LNCaP clone FGC (cell line): ENCODE measurements at regions not wholly inside any gene's neighbourhood (a gene's known extent, or its start where the extent isn't known, plus 50 kb on each side); places are given as distances from the start of the nearest gene placed in this dataset.
A peak's percentile ranks its signal among the peaks of the same experiment; 100 is the strongest.

ENCODE experiments used
- DNase-seq: peaks from one replicate; pipeline ENCODE4 v3.0.0-alpha.2; 2011; ENCODE audit warnings: low read depth
- H3K4me3 ChIP-seq: 2 replicates; pipeline ENCODE4 v1.5.1; 2011; ENCODE audit warnings: mild to moderate bottlenecking, low read depth, low read length, control low read depth
- TF ChIP-seq, protein P1 (sequence below): IDR thresholded peaks from 2 replicates; pipeline ENCODE4 v1.5.1; 2012; ENCODE audit warnings: mild to moderate bottlenecking; ENCODE audit not compliant: control insufficient read depth, insufficient read depth; ENCODE audit errors: extremely low read depth

DNA sequence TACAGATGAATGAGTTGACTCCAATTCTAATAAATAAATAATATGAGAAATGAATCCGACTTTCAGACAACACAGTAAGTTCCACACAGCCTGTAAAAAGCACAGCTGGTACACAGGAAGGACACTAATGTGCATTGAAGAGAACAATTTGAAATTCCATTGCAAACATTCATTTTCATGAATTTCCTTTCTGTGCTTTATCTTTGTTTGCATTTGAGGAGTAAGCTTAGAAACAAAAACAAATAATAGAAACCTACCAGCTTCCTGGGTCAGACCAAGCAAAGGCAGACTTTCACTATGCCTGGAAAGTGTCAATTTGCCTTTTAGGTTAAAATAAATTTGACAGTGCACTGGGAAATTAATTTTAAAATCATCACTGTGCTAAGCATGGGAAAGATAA is 143.8 kb upstream of the VLDLR start:
- peak; percentile 84 for DNase-seq
- TF ChIP-seq, protein P1, sequence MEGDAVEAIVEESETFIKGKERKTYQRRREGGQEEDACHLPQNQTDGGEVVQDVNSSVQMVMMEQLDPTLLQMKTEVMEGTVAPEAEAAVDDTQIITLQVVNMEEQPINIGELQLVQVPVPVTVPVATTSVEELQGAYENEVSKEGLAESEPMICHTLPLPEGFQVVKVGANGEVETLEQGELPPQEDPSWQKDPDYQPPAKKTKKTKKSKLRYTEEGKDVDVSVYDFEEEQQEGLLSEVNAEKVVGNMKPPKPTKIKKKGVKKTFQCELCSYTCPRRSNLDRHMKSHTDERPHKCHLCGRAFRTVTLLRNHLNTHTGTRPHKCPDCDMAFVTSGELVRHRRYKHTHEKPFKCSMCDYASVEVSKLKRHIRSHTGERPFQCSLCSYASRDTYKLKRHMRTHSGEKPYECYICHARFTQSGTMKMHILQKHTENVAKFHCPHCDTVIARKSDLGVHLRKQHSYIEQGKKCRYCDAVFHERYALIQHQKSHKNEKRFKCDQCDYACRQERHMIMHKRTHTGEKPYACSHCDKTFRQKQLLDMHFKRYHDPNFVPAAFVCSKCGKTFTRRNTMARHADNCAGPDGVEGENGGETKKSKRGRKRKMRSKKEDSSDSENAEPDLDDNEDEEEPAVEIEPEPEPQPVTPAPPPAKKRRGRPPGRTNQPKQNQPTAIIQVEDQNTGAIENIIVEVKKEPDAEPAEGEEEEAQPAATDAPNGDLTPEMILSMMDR = no peak
- H3K4me3 ChIP-seq = no peak overlapping the region

DNA sequence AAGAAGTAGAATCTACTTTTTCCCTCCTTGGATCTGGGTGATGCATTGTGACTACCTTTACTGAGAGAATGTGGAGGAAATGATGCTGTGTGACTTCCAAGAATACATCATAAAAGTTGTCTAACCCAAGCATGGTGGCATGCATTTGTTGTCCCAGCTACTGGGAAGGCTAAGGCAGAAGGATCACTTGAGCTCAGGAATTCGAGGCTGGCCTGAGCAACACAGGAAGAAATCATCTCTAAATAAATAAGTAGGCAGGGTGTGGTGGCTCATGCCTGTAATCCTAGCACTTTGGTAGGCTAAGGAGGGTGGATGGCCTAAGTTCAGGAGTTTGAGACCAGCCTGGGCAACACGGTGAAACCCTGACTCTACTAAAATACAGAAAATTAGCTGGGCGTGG is 143.2 kb upstream of the VLDLR start:
- DNase-seq = no peak
- H3K4me3 ChIP-seq = no peak overlapping the region
- TF ChIP-seq, protein P1 = no peak

DNA sequence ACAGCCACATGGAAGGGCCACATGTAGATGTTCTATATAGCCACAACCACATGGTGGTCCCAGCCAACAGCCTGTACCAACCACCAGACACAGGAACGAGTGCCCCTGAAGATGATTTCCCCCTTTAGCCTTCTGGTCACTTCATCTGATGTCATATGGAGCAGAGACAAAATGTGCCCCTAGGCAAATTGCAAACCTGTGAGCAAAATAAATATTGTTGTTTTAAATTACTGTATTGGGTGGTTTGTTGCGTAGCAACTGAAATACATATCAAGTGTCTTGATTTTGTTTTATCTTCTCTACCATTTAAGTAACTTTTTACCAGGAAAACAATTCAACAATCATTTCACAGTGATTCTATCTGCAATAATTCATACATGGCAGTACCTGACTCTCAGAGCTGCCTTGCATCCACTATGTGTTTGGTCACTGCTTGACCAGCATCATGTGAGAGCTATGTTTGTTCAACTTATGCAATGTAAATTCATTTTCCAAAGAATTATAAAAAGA is 142.5 kb upstream of the VLDLR start:
- TF ChIP-seq, protein P1 = no peak
- DNase-seq = no peak
- H3K4me3 ChIP-seq = no peak overlapping the region

DNA sequence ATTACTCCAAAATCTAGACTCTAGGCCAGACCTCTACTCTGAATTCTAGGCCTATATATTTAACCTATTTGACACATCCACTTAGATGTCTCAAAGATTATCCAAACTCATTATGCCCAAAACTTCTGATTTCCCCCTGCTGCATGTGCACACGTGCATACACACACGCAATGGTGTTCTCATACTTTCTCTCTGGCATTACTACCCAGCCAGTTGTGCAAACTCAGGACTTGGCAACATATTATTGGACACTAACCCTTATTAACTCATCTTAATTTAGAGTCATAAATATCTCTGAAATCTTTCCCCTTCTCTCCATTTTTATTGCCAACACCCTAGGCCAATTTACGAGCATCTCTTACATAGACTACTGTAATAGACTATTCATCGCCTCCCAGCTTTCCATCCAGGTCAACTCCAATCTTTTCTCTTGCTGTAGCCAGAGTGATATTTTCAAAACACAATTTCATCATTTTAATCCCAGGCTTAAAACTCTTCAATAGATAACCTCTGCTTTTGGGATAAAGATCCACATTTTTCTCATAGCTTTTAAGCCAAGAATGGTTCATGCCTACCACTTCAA is 141.2 kb upstream of the VLDLR start:
- H3K4me3 ChIP-seq = no peak overlapping the region
- TF ChIP-seq, protein P1 = no peak
- no peak for DNase-seq

DNA sequence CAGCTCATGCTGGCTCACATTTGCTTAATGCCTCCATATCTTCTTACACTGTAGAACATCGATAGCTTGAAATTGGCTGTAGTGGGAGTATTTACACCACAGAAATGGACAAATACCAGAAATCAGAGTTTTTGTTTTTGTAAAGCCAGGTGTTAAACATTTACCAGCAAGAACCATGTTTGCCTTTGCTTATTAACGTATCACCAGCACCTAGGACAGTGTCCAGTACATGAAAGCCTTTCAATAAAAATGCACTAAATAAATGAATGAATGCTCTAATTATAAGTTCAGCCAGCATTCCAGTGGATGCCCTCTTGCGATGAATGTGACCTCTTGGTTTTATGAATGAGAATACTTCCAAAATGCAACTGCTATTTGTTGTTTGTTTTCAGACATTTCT is 140.4 kb upstream of the VLDLR start:
- DNase-seq = no peak
- TF ChIP-seq, protein P1 = no peak
- H3K4me3 ChIP-seq = no peak overlapping the region

DNA sequence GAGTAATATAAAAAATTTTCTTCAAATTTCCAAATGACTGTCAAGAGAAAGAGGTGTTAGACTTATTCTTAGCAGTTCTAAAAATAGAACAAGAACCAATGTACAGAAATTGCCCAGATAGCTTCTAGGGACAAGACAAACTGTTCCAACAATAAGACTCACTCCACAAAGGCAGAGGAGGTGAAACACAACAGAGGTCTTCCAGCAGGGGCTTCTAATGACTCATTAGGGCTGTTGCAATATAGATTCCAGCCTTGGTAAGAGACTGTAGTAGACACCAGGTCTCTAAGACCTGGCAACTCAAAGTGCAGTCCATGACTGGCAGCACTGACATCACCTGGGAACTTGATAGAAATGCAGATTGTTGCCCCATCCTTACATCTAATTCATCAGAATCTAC is 134.6 kb upstream of the VLDLR start:
- TF ChIP-seq, protein P1 = no peak
- DNase-seq = no peak
- no peak overlapping the region for H3K4me3 ChIP-seq

DNA sequence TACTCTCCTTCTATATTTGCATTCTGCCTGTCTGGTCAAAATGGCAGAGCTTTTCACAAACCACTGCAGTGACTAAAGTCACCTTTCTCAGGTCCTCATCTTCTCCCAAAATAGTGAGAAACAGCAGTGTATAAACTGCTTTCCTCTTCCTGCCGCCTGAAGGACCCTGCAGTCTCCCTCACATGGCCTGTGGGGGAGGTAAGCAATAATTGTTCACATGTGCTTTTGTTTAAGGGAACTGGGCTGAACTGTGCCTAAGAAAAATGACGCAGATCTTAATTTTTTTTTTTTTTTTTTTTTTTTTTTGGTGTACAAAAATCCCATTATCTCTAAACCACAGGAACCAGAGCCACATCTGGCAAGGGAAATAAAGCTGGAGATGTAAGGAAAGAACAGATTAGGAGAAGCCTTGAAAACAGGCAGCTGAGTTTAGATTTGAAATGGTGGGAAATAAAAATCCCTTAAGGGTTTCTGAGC is 131.7 kb upstream of the VLDLR start:
- no peak overlapping the region for H3K4me3 ChIP-seq
- TF ChIP-seq, protein P1 = no peak
- DNase-seq = no peak
